GM21390 (cell line): ENCODE measurements at regions not wholly inside any gene's neighbourhood (a gene's known extent, or its start where the extent isn't known, plus 50 kb on each side); places are given as distances from the start of the nearest gene placed in this dataset.
"Not testable (repeated sequence)": the region's sequence is repeated elsewhere in the genome, so short reads cannot be mapped to it uniquely, and the experiment has no call there.

Source experiments
- ATAC-seq: cut with Tn5 transposase; IDR thresholded peaks from one replicate; pipeline ENCODE4 v1.9.1; 2021; ENCODE audit not compliant: unreplicated experiment

DNA sequence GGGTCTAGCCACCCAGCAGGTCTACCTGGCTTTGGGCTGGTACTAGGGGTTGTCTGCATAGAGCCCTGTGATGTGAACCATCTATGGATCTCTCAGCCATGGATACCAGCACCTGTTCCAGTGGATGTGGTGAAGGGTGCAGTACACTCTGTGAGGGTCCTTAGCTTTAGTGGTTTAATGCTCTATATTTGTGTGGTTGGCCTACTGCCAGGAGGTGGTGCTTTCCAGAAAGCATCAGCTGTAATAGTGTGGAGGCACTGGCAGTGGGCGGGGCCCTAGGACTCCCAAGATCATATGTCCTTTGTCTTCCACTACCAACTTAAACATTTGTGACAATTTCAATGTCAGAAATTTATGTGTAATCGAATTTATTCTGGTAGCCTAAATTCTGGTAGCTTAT is 1065.1 kb downstream of the RPIA start:
- ATAC-seq, result not testable (repeated sequence)

DNA sequence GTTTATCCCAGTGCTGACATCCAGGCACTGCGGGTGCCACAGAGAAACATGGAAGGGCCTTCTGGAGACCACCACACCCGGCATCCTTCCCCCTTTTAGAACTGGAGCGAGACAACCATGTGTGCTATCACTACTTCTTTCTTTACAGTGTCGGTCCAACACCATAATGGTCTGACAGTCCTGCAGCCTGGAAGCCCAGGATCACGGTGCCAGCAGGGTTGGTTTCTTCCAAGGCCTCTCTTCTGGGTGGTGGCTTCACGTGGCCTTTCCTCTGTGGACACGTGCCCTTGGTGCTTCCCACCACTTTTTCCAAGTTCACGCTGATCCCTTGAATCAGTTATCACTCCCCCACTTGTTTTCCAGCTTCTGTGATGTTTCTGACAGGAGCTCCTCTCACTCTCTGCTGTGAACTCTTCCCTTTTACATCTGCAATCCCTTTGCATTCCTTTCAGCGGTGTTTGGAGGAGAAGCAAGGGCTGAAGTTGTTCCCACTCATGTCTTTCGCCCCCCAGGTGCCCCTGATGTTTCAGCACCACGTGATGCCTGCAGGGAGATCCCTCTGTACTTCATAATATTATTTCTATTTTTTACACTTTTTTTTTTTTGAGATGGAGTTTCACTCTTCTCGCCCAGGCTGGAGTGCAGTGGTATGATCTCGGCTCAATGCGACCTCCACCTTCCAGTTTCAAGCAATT is 1067.0 kb downstream of the RPIA start:
- ATAC-seq, result not testable (repeated sequence)

DNA sequence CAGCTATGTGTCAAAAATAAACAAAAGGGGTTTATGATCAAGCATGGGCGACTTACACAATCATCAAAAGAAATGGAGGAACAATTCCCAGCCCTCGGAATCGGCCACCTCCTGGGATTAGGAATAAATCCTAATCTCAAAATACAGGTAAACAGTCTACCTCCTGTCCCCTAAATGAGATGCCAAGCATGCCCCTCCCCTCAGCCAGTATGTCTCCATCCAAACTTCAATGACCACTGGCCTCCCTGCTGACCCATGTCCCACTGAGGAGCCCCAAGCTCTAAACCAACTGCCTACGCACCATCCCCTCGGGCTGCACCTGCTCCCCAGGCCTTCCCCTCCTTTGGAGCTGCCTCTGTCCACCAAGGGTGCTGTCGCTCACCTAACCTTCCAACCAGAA is 1069.3 kb downstream of the RPIA start:
- ATAC-seq, result not testable (repeated sequence)

DNA sequence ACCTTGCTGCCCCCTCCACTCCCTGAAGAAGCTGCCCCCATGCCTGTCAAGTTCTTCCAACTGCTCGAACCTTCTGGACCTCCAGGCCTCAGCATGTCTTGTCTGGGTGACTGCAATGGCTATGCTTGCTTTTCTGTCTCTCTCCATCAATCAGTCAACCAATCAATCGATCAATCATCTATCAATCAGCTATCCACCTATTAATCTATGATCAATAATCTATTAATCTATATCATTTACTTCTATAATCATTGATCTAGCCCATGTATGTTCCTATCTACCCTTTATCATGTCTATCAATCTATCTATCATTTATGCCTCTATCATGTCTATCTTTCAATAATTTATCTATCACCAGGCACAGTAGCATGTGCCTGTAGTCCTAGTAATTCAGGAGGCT is 1069.7 kb downstream of the RPIA start:
- ATAC-seq, result not testable (repeated sequence)

DNA sequence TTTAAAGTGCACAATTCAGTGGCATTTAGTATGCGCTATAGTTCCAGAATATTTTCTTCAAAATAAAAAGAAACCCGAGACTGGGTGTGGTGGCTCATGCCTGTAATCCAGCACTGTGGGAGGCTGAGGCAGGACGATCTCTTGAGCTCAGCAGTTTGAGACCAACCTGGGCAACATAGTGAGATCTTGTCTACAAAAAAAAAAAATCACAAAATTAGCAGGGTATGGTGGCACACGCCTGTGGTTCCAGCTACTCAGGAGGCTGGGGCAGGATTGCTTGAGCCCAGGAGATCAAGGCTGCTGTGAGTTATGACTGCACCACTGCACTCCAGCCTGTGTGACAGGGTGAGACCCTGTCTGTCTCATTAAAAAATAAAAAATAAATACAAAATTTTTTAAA is 1070.4 kb downstream of the RPIA start:
- ATAC-seq, result not testable (repeated sequence)

DNA sequence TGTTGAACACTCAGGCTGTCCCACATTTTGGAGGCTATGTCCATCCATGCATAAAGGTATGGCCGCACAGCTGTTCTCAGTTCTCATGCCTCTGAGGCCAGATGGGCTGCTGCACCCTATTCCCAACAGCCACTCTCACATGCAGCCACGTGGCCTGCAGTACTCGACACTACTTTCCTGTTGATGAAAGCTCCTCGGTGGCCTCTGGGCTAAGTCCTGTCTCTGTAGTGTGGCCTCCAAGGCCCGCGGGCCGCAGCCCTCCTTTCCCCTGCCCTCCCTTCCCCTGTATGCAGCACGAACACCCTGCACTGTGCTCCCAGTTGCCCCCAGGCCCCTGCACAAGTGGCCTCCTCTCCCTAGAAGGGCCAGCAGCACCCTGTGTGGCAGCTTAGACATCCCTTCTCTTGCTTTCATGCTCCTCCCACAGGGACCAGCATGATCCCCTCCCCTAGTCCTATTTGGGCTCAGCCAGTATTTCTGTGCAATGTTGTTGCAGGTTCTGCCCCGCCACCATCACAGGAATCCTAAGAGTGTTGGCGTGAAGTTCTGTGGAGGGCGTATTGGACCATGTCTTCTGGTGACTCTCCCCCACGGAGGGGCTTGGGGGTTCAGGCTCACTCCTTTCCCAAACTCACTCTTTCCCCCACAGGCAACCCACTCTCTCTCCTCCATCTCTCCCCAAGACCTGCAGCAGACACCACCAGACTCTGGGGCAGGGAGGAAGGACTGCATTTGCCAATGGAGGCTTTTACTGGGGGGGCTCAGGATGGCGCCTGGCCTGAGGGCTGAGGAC is 1071.2 kb downstream of the RPIA start:
- ATAC-seq, result not testable (repeated sequence)

DNA sequence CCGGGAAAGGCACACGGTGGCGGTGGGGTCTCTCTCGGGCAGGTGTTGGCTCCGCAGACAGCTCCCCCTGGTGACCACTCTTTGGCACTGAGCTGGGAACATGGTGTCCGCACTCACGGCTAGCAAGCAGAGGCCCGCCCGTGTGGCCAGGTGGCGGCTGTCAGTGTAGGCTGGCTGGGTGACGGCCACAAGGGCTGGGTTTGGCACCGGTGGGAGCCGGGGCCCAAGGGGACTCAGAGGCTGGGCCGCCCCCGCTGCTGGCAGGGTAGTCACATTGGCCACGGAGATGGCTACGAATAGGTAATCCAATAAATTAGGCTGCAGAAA is 1071.7 kb downstream of the RPIA start:
- ATAC-seq, result no peak

DNA sequence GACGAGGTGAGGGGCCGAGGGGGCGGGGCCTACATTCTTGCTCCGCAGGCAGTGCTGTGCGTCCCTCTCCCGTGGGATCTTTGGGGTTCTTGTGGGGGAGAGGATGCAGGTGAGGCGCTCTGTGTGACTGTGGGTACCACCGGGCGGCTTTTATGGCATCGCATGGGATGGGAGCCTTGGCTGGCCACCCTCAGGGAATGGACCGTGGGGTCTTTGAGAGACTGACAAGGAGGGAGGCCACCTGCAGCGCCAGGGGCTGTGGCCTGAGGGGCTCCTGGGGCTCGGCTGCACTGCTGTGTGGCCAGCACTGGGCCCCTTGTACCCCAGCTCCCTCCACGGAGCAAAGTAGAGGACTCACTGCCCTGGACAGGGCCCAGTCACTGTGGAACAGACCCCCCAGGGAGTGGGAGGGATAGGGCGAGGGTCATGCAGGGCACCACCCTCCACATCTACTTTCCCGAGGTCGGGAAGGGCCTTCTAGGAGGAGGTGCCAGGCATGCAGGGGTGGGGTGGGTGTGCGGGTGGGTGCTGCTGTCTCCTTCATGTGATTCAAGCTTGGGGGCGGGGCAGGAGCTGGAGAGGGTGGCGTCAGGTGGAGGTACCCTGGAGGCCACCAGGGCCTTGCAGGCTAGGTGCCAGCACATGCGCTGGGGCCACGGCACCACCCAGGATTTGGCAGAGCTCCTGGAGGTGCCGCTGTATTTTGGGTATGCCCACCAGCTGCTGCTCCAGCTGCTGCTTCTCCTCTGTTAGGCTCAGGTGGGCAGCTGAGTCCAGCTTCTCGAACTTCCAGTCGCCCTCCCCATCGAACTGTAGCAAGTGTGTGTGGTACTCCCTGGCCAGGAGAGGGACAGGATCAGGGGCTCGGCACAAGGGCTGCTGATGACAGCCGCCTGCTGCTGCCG is 1072.4 kb downstream of the RPIA start:
- no peak for ATAC-seq

DNA sequence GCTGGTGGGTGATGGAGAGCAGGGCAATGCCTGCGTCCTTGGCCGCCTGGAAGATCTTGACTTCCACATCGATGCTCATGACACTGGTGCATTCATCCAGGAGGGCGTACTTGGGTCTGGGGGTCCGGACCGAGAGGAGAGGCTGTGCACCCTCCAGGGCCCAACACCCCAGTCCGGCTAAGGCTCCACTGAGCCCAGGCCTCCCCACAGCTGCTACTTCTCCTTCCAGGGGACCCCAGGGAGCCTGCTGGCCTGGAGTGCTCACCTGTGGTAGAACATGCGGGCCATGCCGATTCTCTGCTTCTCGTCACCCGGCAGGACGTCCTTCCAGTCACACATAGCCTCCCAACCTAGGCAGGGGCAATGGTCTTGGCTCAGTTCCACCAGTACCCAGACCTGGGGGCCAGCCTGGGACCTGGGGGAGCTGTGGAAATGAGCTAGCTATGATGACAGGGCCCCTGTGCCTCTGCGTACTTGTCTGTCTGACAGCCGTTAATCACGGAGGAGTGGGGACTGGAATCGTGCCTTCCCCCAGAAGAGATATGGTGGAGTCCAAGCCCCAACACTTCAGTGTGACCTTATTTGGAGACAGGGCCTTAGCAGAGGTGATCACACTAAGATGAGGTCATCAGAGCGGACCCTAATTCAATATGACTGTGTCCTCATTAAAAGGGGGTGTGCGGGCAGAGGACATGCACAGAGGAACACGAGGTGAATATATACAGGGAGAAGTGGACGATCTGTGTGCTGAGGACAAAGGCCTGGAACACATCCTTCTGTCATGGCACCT is 1073.3 kb downstream of the RPIA start:
- ATAC-seq, result not testable (repeated sequence)

DNA sequence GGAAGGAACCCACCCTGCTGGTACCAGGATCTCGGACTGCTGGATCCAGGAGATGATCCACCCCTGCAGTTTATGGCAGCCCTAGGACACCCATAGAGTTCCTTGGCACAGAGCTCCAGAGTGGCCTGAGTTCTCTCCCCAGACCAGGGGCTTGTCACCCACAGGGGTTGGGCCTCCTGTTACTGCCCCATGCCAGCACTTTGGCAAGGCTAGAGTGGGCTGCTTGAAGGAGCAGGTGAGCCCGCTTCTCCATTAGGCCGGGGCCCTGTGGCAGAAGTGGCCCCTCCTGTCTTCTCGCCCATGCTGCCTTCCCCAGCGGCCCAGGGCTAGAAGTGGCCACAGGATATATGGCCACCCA is 1073.9 kb downstream of the RPIA start:
- ATAC-seq, result not testable (repeated sequence)

DNA sequence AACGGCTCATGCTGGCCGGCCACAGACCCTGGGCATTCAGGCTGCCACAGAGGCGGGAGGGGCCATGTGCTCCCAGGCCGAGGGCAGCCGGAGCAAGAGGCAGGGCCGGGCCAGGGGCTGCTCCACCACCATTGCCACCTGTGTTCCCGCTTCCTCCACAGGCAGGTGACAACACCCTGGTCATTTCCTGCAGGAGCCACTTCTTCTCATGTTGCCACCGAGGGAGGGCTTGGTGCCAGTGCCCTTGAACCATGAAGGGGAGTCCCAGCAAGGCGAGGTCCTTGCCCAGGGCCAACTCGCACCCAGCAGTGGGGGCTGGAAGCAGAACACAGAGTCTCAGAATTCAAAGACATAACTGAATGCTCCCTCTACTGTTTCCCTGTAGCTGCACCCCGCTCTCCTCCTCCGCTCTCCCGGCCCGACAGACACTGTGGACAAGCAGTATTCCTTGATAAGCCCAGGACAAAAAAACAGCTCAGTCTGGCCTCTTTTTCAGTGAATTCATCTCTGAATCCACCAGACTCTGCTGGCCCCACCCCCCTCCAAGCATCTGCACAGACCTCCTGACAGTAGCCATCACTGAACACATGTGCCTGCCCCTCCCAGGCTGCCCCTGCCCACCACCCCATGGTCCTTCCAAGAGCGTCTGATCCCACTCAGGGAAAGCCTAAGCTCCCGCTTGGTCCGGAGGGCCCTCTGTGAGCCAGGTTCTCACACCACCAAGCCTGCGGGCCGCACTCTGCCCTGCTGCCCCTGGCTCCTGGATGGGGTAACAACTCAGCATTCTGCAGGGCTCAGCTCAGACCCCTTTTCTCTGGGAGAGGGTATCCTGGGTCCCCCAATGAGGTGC is 1074.9 kb downstream of the RPIA start:
- ATAC-seq, result not testable (repeated sequence)

DNA sequence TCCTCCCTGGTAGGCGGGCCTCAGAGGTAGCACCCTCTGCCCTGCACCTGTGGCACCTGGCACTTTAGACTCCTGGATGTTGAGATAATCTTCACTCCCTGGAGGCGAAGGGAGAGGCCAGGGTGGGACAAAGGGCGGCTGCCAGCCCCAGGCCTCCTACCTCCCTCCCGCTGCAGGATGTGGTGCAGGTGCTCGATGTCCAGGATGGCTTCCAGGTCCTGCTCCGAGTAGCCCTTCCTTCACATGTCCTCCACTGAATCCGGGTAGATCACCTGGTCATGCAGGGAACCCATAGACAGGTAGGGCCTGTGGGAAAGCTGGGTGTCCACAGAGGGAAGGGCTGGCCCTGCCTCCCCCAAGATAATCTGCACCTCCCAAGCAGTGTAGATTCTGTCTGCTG is 1075.6 kb downstream of the RPIA start:
- not testable (repeated sequence) for ATAC-seq

DNA sequence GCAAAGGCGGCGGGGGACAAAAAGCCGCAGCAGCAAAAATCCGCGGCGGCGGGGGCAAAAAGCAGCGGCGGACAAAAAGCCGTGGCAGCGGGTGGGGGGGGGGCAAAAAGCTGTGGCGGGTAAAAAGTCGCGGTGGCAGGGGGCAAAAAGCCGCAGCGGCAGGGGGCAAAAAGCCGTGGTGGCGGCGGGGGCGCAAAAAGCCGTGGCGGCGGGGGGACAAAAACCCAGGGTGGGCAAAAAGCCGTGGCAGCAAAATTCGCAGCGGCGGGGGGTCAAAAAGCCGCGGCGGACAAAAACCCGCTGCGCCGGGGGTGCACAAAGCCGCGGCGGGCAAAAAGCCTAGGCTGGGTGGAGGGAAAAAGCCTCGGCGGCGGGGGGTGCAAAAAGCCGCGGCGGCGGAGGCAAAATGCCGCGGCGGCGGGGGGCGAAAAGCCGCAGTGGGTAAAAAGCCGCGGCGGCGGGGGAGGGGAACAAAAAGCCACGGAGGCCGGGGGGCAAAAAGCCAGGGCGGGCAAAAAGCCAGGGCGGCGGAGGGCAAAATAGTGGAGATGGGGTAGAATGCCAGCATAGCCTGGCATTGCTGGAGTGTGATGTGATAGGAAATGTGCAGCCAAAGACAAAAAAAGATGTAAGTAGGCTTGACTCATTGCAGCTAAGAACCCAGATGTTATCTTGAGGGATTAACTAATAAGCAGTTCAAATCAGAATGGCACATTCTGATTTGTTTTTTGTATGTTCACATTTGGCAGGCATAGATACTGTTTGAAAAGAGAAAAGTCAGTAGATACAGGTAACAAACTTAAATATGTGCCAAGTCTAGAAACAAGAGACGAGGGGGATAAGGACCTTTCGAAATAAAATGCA is 1076.3 kb downstream of the RPIA start:
- ATAC-seq, result no peak

DNA sequence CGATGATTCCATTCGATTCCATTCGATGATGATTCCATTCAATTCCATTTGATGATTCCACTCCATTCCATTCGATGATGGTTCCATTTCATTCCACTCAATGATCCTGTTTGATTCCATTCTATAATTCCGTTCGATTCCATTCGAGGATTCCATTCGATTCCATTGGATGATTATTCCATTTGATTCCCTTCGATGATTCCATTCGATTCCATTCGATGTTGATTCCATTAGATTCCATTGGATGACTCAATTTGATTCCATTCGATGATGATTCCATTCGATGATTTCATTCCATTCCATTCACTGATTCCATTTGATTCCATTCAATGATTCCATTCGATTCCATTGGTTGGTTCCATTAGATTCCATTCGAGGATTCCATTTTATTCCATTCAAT is 1084.4 kb downstream of the RPIA start:
- ATAC-seq, result no peak

DNA sequence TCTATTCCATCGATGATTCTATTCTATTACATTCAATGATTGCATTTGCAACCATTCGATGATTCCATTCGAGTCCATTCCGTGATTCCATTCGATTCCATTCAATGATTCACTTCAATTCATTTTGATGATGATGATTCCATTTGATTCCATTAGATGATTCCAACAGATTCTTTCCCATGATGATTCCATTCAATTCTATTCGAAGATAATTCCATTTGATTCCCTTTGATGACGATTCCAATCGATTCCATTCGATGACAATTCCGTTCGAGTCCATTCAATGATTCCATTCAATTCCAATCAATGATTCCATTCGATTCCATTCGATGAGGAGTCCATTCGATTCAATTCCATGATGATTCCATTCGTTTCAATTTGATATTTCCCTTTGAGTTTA is 1088.8 kb downstream of the RPIA start:
- no peak for ATAC-seq

DNA sequence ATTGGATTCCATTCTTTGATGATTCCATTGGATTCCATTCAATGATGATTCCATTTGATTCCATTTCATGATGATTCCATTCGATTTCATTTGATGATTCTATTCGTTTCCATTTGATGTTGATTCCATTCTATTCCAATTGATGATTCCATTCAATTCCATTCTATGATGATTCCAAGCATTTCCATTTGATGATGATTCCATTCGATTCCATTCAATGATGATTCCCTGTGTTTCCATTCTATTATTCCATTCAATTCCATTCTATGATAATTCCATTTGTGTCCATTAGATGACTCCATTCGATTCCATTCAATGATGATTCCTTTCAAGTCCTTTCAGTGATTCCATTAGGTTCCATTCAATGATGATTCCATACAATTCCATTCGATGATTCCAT is 1090.5 kb downstream of the RPIA start:
- no peak for ATAC-seq

DNA sequence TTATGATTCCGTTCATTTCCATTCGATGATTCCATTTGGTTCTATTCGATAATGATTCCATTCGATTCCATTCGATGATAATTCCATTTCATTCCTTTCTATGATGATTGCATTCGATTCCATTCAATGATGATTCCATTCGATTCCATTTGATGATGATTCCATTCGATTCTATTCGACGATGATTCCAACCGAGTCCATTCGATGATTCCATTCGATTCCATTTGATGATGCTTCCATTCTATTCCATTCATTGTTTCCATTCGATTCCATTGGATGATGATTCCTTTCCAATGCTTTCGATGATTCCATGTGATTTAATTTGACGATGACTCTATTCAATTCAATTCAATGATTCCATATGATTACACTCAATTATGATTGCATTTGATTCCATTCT is 1093.5 kb downstream of the RPIA start:
- ATAC-seq, result no peak

DNA sequence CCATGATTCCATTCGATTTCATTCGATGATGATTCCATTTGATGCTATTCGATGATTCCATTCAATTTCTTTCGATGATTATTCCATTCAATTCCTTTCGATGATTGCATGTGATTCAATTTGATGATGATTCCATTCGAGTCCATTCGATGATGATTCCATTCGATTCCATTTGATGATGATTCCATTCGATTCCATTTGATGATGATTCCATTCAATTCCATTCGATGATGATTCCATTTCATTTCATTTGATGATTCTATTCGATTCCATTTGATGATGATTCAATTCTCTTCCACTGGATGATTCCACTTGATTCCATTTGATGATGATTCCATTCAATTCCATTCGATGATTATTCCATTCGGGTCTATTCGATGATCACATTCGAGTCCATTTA is 1094.1 kb downstream of the RPIA start:
- ATAC-seq, result not testable (repeated sequence)

DNA sequence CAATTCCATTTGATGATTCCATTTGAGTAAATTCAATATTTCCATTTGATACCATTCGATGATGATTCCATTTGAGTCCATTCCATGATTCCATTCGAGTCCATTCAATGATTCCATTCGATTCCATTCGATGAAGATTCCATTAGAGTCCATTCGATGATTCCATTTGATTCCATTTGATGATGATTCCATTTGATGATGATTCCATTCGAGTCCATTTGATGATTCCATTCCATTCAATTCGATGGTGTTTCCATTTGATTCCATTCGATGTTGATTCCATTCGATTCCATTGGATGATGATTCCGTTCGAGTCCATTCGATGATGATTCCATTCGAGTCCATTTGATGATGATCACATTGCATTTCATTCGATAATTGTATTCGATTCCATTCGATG is 1095.2 kb downstream of the RPIA start:
- ATAC-seq, result not testable (repeated sequence)
